Uterus (tissue), 3 donors: ENCODE measurements at regions not wholly inside any gene's neighbourhood (a gene's known extent, or its start where the extent isn't known, plus 50 kb on each side); places are given as distances from the start of the nearest gene placed in this dataset.

Experiments used
- DNase-seq, 2 donors: peaks; one replicate each; pipeline ENCODE4 v3.0.0-alpha.2; 2019 to 2020
- H3K27ac ChIP-seq, 2 donors: fragments of 200-600 bp; sonication (generic); 1 replicate in 1 of 2; 2 replicates in 1 of 2; pipeline ENCODE4 v1.5.1; 2016 to 2018
- H3K27me3 ChIP-seq, 2 donors: fragments of 200-600 bp; sonication (generic); one replicate each; pipeline ENCODE4 v1.5.1; 2018 to 2019; ENCODE audit warnings: control low read depth in 1 of 2
- H3K36me3 ChIP-seq, 2 donors: fragments of 200-600 bp; sonication (generic); one replicate each; pipeline ENCODE4 v1.5.1; 2019; ENCODE audit warnings: control low read depth in 1 of 2
- H3K4me1 ChIP-seq, 2 donors: fragments of 200-600 bp; sonication (generic); one replicate each; pipeline ENCODE4 v1.5.1; 2018 to 2019; ENCODE audit warnings: control low read depth in 1 of 2
- H3K4me3 ChIP-seq, 2 donors: fragments of 200-600 bp; sonication (generic); 1 replicate in 1 of 2; 2 replicates in 1 of 2; pipeline ENCODE4 v1.5.1; 2018 to 2019; ENCODE audit warnings: mild to moderate bottlenecking in 1 of 2
- H3K9me3 ChIP-seq, 2 donors: fragments of 200-600 bp; sonication (generic); one replicate each; pipeline ENCODE4 v1.5.1; 2019; ENCODE audit warnings: control low read depth in 1 of 2
- CTCF ChIP-seq, 4 experiments: fragments of 200-600 bp in 2 of 4; fragments of 450-650 bp in 2 of 4; sonication (generic) in 2 of 4; IDR thresholded peaks; one replicate each; pipeline ENCODE4 v1.5.1; 2016 to 2019; ENCODE audit warnings: antibody characterized with exemption in 4 of 4, mild to moderate bottlenecking in 2 of 4, moderate library complexity in 1 of 4
- POLR2A ChIP-seq, 2 donors: fragments of 450-650 bp; IDR thresholded peaks; one replicate each; pipeline ENCODE4 v1.6.1; 2016; ENCODE audit warnings: antibody characterized with exemption in 2 of 2, mild to moderate bottlenecking in 1 of 2, moderate library complexity in 1 of 2
- intact Hi-C: fragments of 100-400 bp; cut with DNase I; formaldehyde crosslinking; loops from one replicate; pipeline ENCODE4 v1.15.1; 2023; ENCODE audit warnings: low total_unique reads
- donor health status: DM: yes; HTN: yes; CAD: no.

DNA sequence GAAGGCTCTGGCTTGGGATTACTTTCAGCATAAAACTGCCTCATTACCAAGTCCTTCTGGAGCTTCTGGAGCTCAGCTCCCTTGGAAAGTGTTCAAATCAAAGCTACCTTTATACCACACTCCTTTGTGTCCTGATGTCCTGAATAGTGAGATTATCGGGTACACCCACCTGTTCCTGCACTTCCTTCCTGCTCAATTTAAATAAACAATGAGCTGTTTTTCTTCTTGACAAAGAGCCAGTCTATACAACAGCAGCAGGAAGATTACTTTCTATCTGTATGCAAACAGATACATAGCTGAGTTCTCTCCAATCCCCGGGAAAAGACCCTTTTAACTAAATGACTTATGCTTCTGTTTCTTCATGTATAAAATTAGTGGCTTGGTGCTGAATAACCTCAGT lies 258.0 kb upstream of the FMN2 start:
- Histone ChIP-seq H3K27ac (no peak overlapping the region), H3K36me3 (no peaks in the 10 kb centered on the region), H3K4me3 (no peak overlapping the region), H3K4me1 (no peaks in the 10 kb centered on the region), H3K9me3 (no peaks in the 10 kb centered on the region), H3K27me3 (no peaks in the 10 kb centered on the region)
- DNase-seq: no peak
- TF ChIP-seq CTCF (IDR thresholded peaks at IDR 0.05): no peak
- no peak for TF ChIP-seq POLR2A (IDR thresholded peaks at IDR 0.05)
- intact Hi-C loops: no loop called here

- Histone ChIP-seq H3K36me3 (no peaks in the 10 kb centered on the region), H3K9me3 (no peaks in the 10 kb centered on the region), H3K4me1 (no peaks in the 10 kb centered on the region), H3K27me3 (no peaks in the 10 kb centered on the region), H3K27ac (no peak overlapping the region), H3K4me3 (no peak overlapping the region)
- intact Hi-C loops: no loop called here
- DNase-seq: no peak
- TF ChIP-seq POLR2A (IDR thresholded peaks at IDR 0.05) (no peak), CTCF (IDR thresholded peaks at IDR 0.05) (no peak)
Measured at GRCh38 chr1:239835946-239836440, 255.7 kb upstream of the FMN2 start.

- H3K27me3 ChIP-seq: no peaks in the 10 kb centered on the region
- no peaks in the 10 kb centered on the region for H3K36me3 ChIP-seq
- no peak overlapping the region for H3K4me3 ChIP-seq
- H3K27ac ChIP-seq: no peak overlapping the region
- no peak for DNase-seq
- intact Hi-C loops: no loop called here
- H3K9me3 ChIP-seq: no peaks in the 10 kb centered on the region
- no peak for TF ChIP-seq CTCF (IDR thresholded peaks at IDR 0.05)
- TF ChIP-seq POLR2A (IDR thresholded peaks at IDR 0.05): no peak
- no peaks in the 10 kb centered on the region for H3K4me1 ChIP-seq
Measured at GRCh38 chr1:239840336-239840735, 251.3 kb upstream of the FMN2 start.

DNA sequence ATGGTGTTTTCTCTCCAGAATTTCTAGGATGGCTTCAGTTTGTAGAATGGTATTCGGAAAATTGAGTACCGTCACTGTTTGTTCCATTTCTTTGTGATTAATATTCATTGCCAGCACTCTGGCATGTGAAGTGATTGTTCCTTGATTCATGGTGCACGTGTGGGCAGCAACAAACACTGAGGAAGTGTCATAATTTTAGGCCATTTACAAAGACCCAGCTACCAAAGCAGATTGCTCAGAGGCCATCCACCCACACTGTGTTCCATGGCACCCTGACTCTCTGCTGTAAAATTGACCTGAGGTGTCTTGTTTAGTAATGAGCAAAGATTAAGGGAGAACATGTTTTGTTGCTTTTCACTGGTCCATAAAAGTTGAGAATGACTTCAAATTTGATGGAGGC lies 250.9 kb upstream of the FMN2 start:
- Histone ChIP-seq H3K9me3 (no peaks in the 10 kb centered on the region), H3K4me1 (no peaks in the 10 kb centered on the region), H3K27me3 (no peaks in the 10 kb centered on the region), H3K36me3 (no peaks in the 10 kb centered on the region), H3K4me3 (no peak overlapping the region), H3K27ac (no peak overlapping the region)
- intact Hi-C loops: no loop called here
- TF ChIP-seq POLR2A (IDR thresholded peaks at IDR 0.05): no peak
- no peak for TF ChIP-seq CTCF (IDR thresholded peaks at IDR 0.05)
- no peak for DNase-seq

GRCh38 chr1:239841631-239842030 lies 250.1 kb upstream of the FMN2 start:
- TF ChIP-seq CTCF (IDR thresholded peaks at IDR 0.05) (no peak), POLR2A (IDR thresholded peaks at IDR 0.05) (no peak)
- H3K4me1 ChIP-seq: no peaks in the 10 kb centered on the region
- H3K27ac ChIP-seq: no peak overlapping the region
- DNase-seq: no peak
- intact Hi-C loops: no loop called here
- no peaks in the 10 kb centered on the region for H3K36me3 ChIP-seq
- H3K9me3 ChIP-seq: no peaks in the 10 kb centered on the region
- no peak overlapping the region for H3K4me3 ChIP-seq
- H3K27me3 ChIP-seq: no peaks in the 10 kb centered on the region
